HEK293T (cell line): ENCODE measurements at regions not wholly inside any gene's neighbourhood (a gene's known extent, or its start where the extent isn't known, plus 50 kb on each side); places are given as distances from the start of the nearest gene placed in this dataset.

ENCODE experiments used
- ARNT ChIP-seq: fragments of 450-650 bp; IDR thresholded peaks from 2 replicates; pipeline ENCODE4 v1.6.1; 2017; ENCODE audit warnings: mild to moderate bottlenecking
- BHLHE40 ChIP-seq: fragments of 450-650 bp; IDR thresholded peaks from 2 replicates; pipeline ENCODE4 v1.6.1; 2016; ENCODE audit warnings: mild to moderate bottlenecking, moderate library complexity, borderline replicate concordance
- FOXA1 ChIP-seq: fragments of 450-650 bp; IDR thresholded peaks from 2 replicates; pipeline ENCODE4 v1.6.1; 2016; ENCODE audit warnings: mild to moderate bottlenecking
- FOXK2 ChIP-seq: fragments of 450-650 bp; IDR thresholded peaks from 2 replicates; pipeline ENCODE4 v1.6.1; 2016; ENCODE audit warnings: mild to moderate bottlenecking
- FOXM1 ChIP-seq: fragments of 450-650 bp; IDR thresholded peaks from 2 replicates; pipeline ENCODE4 v1.6.1; 2017; ENCODE audit warnings: mild to moderate bottlenecking, borderline replicate concordance
- HDGF ChIP-seq: fragments of 450-650 bp; IDR thresholded peaks from 2 replicates; pipeline ENCODE4 v1.6.1; 2017; ENCODE audit warnings: antibody characterized with exemption, borderline replicate concordance
- SP1 ChIP-seq: fragments of 450-650 bp; IDR thresholded peaks from 2 replicates; pipeline ENCODE4 v1.6.1; 2017
- SUZ12 ChIP-seq: fragments of 450-650 bp; IDR thresholded peaks from 2 replicates; pipeline ENCODE4 v1.6.1; 2016; ENCODE audit warnings: mild to moderate bottlenecking
- TARDBP ChIP-seq: fragments of 450-650 bp; IDR thresholded peaks from 2 replicates; pipeline ENCODE4 v1.6.1; 2016
- ZNF384 ChIP-seq: fragments of 450-650 bp; IDR thresholded peaks from 2 replicates; pipeline ENCODE4 v1.6.1; 2016

DNA sequence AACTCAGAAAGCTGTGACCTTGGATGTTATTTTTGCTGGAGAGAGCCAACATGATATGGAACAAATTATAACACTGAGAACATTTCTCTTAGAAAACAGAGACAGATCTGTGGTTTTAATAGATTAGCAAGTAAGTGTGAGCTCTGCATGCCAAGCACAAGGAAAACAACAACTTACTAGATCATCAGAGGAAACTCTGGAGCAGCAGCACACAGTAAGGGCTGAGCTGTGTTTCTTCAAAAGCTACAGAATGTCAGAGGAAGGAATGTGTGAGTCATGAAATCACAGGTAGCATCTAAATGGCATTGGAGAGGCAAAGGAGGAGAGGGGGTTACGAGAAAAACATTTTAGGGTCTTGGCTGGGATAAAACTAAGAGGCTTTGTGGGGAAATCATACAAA lies 283.4 kb upstream of the FZD8 start:
- TF ChIP-seq SUZ12 = no peak
- TF ChIP-seq HDGF = no peak
- TF ChIP-seq TARDBP = no peak
- no peak for TF ChIP-seq FOXM1
- no peak for TF ChIP-seq FOXA1
- TF ChIP-seq BHLHE40 = no peak
- TF ChIP-seq ZNF384 = no peak
- TF ChIP-seq SP1 = no peak
- TF ChIP-seq ARNT = no peak
- no peak for TF ChIP-seq FOXK2
